Testis (tissue), 2 donors: ENCODE measurements at regions not wholly inside any gene's neighbourhood (a gene's known extent, or its start where the extent isn't known, plus 50 kb on each side); places are given as distances from the start of the nearest gene placed in this dataset.

ENCODE experiments used
- DNase-seq: peaks from one replicate; pipeline ENCODE4 v3.0.0-alpha.2; 2019
- H3K27ac ChIP-seq, 2 donors: fragments of 200-600 bp; sonication (generic); one replicate each; pipeline ENCODE4 v1.5.1; 2019
- H3K27me3 ChIP-seq: fragments of 200-600 bp; sonication (generic); one replicate; pipeline ENCODE4 v1.5.1; 2019
- H3K36me3 ChIP-seq: fragments of 200-600 bp; sonication (generic); one replicate; pipeline ENCODE4 v1.5.1; 2017; ENCODE audit warnings: low read depth; ENCODE audit errors: missing control alignments
- H3K4me1 ChIP-seq: fragments of 200-600 bp; sonication (generic); one replicate; pipeline ENCODE4 v1.5.1; 2019
- H3K4me3 ChIP-seq, 2 donors: fragments of 200-600 bp; sonication (generic); one replicate each; pipeline ENCODE4 v1.5.1; 2017 to 2019
- H3K9me3 ChIP-seq: fragments of 200-600 bp; sonication (generic); one replicate; pipeline ENCODE4 v1.5.1; 2017
- CTCF ChIP-seq, 3 experiments: fragments of 450-650 bp in 2 of 3; fragments of 200-600 bp in 1 of 3; sonication (generic) in 1 of 3; IDR thresholded peaks; one replicate each; pipeline ENCODE4 v1.5.1; 2016 to 2019; ENCODE audit warnings: antibody characterized with exemption in 3 of 3, mild to moderate bottlenecking in 2 of 3, moderate library complexity in 1 of 3
- POLR2A ChIP-seq: fragments of 450-650 bp; IDR thresholded peaks from one replicate; pipeline ENCODE4 v1.6.1; 2017; ENCODE audit warnings: antibody characterized with exemption, mild to moderate bottlenecking, moderate library complexity
- WGBS, 2 donors: methylation state at CpG; one replicate each; pipeline ENCODE4 v1.1.5; 2018; 5-methylcytosine and 5-hydroxymethylcytosine counted together
- intact Hi-C: fragments of 100-400 bp; cut with DNase I; formaldehyde crosslinking; loops from one replicate; pipeline ENCODE4 v1.15.1; 2023; ENCODE audit warnings: low total_unique reads

- Histone ChIP-seq H3K27me3 (no peaks in the 10 kb centered on the region), H3K4me3 (no peak overlapping the region), H3K9me3 (no peaks in the 10 kb centered on the region), H3K4me1 (peaks cover 6% of the 10 kb centered on the region), H3K27ac (no peak overlapping the region), H3K36me3 (no peaks in the 10 kb centered on the region)
- no peak for DNase-seq
- WGBS, 2 donors = 74 to 81% methylated on average over 1 of the region's 1 CpG
- intact Hi-C loops = no loop called here
- TF ChIP-seq CTCF (IDR thresholded peaks at IDR 0.05) (no peak), POLR2A (no peak)
Measured at GRCh38 chr3:117393119-117393518, 683.5 kb downstream of the TUSC7 start.

GRCh38 chr3:117398141-117398899 lies 688.7 kb downstream of the TUSC7 start:
- TF ChIP-seq POLR2A (no peak), CTCF (IDR thresholded peaks at IDR 0.05) (no peak)
- Histone ChIP-seq H3K4me3 (no peak overlapping the region), H3K27me3 (no peaks in the 10 kb centered on the region), H3K27ac (no peak overlapping the region), H3K9me3 (no peaks in the 10 kb centered on the region), H3K4me1 (peaks cover 6% of the 10 kb centered on the region), H3K36me3 (no peaks in the 10 kb centered on the region)
- intact Hi-C loops = no loop called here
- DNase-seq = no peak
- 35 to 60% methylated on average over 12 of the region's 12 CpGs for WGBS, 2 donors

DNA sequence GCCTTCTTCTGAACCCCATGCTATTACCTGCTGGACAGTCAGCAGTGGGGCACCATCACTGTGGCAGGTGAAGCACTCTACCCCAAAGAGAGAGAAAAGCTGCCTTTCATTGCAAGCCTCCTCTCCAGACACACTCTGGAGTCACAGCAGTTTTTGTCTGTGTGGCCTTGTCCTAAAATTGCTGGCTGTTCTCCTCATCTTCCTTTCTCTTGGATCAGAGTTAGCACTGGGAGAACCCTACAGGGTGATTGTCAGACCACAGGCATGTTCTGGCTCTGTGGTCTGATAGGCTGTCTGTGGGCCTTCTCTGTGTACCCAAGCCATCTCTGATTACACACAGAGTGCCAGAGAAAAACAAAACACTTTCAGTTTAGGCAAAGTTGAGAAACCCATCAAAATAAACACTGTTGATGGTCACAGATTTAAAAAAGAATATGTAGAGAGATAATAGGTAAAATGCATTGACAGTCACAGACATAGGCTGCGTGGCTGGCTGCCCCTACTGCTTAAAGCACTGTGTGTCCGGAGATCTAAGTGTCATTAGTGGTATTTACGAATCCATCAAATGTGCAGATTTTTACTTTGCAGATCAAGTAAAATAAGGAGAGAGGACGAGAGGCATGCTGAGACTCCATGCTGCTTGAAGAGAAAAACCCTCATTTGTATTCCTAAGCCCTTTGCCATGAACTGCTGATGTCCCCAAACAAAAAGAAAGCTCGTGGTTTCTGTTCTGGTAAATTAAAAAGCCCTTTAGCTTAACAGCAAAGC lies 689.9 kb downstream of the TUSC7 start:
- no peak overlapping the region for H3K4me3 ChIP-seq
- no peak for TF ChIP-seq CTCF (IDR thresholded peaks at IDR 0.05)
- TF ChIP-seq POLR2A = no peak
- WGBS, 2 donors = 46 to 53% methylated on average over 5 of the region's 5 CpGs
- no peaks in the 10 kb centered on the region for H3K9me3 ChIP-seq
- H3K4me1 ChIP-seq = peaks cover 6% of the 10 kb centered on the region
- no peaks in the 10 kb centered on the region for H3K36me3 ChIP-seq
- no peaks in the 10 kb centered on the region for H3K27me3 ChIP-seq
- DNase-seq = peak; percentile 15
- intact Hi-C loops = no loop called here
- no peak overlapping the region for H3K27ac ChIP-seq

- H3K36me3 ChIP-seq = no peaks in the 10 kb centered on the region
- 81 to 91% methylated on average over 7 of the region's 7 CpGs for WGBS, 2 donors
- intact Hi-C loops = no loop called here
- TF ChIP-seq CTCF (IDR thresholded peaks at IDR 0.05) (no peak), POLR2A (no peak)
- H3K4me3 ChIP-seq = no peak overlapping the region
- no peak overlapping the region for H3K27ac ChIP-seq
- DNase-seq = no peak
- H3K4me1 ChIP-seq = peaks cover 6% of the 10 kb centered on the region
- H3K9me3 ChIP-seq = no peaks in the 10 kb centered on the region
- H3K27me3 ChIP-seq = no peaks in the 10 kb centered on the region
Measured at GRCh38 chr3:117400303-117400702, 690.7 kb downstream of the TUSC7 start.
